Activated B cell treated with CpG ODN at 0.5 μM for 24 hours (primary cell): ENCODE measurements at regions not wholly inside any gene's neighbourhood (a gene's known extent, or its start where the extent isn't known, plus 50 kb on each side); places are given as distances from the start of the nearest gene placed in this dataset.
"Not testable (repeated sequence)": the region's sequence is repeated elsewhere in the genome, so short reads cannot be mapped to it uniquely, and the experiment has no call there.

ENCODE experiments used
- ATAC-seq: fragments of 200-7000 bp; cut with Tn5 transposase; one replicate; pipeline ENCODE4 v1.10.0; 2021; ENCODE audit warnings: low read depth, mild to moderate bottlenecking, moderate library complexity
- CTCF ChIA-PET: fragments of 350-600 bp; sonication (Branson Sonifier 250); formaldehyde crosslinking; loops from one replicate; lab custom pipeline; 2021; ENCODE audit warnings: antibody characterized with exemption; lab: Charles Lee
- POLR2A ChIA-PET: fragments of 350-600 bp; sonication (Branson Sonifier 250); formaldehyde crosslinking; loops from one replicate; lab custom pipeline; 2021; ENCODE audit warnings: antibody characterized with exemption; lab: Charles Lee
- DNase-seq: peaks from one replicate; pipeline ENCODE4 v3.0.0; 2022
- H3K27ac Mint-ChIP-seq: one replicate; pipeline ENCODE4 v1.8.0; 2020; ENCODE audit warnings: mixed read lengths
- H3K27me3 Mint-ChIP-seq: one replicate; pipeline ENCODE4 v1.8.0; 2021; ENCODE audit warnings: mixed read lengths
- H3K36me3 Mint-ChIP-seq: one replicate; pipeline ENCODE4 v1.8.0; 2021; ENCODE audit warnings: low read depth, mixed read lengths
- H3K4me1 Mint-ChIP-seq: one replicate; pipeline ENCODE4 v1.8.0; 2021; ENCODE audit warnings: mixed read lengths
- H3K4me3 Mint-ChIP-seq: one replicate; pipeline ENCODE4 v1.8.0; 2020; ENCODE audit warnings: mild to moderate bottlenecking, mixed read lengths
- H3K9me3 Mint-ChIP-seq: one replicate; pipeline ENCODE4 v1.8.0; 2020; ENCODE audit warnings: mixed read lengths
- intact Hi-C: fragments of 100-400 bp; cut with micrococcal nuclease; formaldehyde crosslinking; loops from one replicate; pipeline ENCODE4 v1.15.1; 2024
- TF ChIP-seq, protein P1 (sequence below): fragments of 200-600 bp; IDR thresholded peaks from one replicate; pipeline ENCODE4 v1.8.0; 2022; ENCODE audit warnings: antibody characterized with exemption, mild to moderate bottlenecking

GRCh38 chrX:84858771-84859170 is 144.9 kb upstream of the APOOL start:
- H3K9me3 Mint-ChIP-seq, POLR2A ChIA-PET, H3K27me3 Mint-ChIP-seq, ATAC-seq, CTCF ChIA-PET, H3K4me3 Mint-ChIP-seq, DNase-seq, intact Hi-C loops, H3K27ac Mint-ChIP-seq, H3K36me3 Mint-ChIP-seq, H3K4me1 Mint-ChIP-seq: not testable (repeated sequence)

- no peak overlapping the region for H3K4me3 Mint-ChIP-seq
- ChIA-PET CTCF (no interaction called here), POLR2A (no interaction called here)
- no peaks in the 10 kb centered on the region for H3K4me1 Mint-ChIP-seq
- H3K27me3 Mint-ChIP-seq = no peaks in the 10 kb centered on the region
- no peak for ATAC-seq
- H3K36me3 Mint-ChIP-seq = no peaks in the 10 kb centered on the region
- no peak for DNase-seq
- intact Hi-C loops = no loop called here
- no peaks in the 10 kb centered on the region for H3K9me3 Mint-ChIP-seq
- no peak overlapping the region for H3K27ac Mint-ChIP-seq
- TF ChIP-seq, protein P1, sequence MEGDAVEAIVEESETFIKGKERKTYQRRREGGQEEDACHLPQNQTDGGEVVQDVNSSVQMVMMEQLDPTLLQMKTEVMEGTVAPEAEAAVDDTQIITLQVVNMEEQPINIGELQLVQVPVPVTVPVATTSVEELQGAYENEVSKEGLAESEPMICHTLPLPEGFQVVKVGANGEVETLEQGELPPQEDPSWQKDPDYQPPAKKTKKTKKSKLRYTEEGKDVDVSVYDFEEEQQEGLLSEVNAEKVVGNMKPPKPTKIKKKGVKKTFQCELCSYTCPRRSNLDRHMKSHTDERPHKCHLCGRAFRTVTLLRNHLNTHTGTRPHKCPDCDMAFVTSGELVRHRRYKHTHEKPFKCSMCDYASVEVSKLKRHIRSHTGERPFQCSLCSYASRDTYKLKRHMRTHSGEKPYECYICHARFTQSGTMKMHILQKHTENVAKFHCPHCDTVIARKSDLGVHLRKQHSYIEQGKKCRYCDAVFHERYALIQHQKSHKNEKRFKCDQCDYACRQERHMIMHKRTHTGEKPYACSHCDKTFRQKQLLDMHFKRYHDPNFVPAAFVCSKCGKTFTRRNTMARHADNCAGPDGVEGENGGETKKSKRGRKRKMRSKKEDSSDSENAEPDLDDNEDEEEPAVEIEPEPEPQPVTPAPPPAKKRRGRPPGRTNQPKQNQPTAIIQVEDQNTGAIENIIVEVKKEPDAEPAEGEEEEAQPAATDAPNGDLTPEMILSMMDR = no peak
These were observed 138.6 kb upstream of the APOOL start for GRCh38 chrX:84865113-84865512.

GRCh38 chrX:84870281-84870680 is 133.4 kb upstream of the APOOL start:
- H3K4me3 Mint-ChIP-seq, POLR2A ChIA-PET, CTCF ChIA-PET, H3K36me3 Mint-ChIP-seq, H3K27me3 Mint-ChIP-seq, H3K4me1 Mint-ChIP-seq, H3K27ac Mint-ChIP-seq, H3K9me3 Mint-ChIP-seq, ATAC-seq, DNase-seq, intact Hi-C loops: not testable (repeated sequence)

DNA sequence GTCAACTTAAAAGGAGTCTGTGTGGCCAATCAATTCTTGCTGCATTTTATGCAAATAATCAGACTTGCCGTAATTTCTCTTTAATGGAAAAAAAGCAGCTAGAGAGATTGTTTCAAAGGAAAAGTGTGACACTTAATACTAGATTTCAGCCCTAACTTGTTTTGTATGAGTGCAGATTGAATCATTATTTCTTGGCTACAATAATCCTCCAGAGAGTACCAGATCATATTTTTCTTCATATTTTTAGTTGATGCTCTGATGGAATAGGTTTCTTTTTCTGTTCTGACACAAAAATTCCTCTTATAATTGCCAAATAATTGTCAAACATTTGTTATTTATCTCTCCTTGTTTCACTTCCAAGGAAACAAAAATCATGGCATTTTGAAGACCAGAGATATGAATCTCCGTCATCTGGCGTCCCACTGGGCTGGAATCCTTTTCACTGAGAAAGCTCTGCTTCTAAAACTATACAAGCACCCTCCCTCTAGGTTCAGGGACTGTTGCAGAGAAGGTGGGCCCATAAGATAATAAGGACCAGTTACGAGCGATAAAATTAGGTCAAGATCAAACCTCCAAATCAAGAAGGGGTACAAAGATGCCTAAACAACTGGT is 131.4 kb upstream of the APOOL start:
- H3K27me3 Mint-ChIP-seq, H3K4me3 Mint-ChIP-seq, DNase-seq, H3K27ac Mint-ChIP-seq, intact Hi-C loops, H3K9me3 Mint-ChIP-seq, POLR2A ChIA-PET, H3K4me1 Mint-ChIP-seq, ATAC-seq, H3K36me3 Mint-ChIP-seq, CTCF ChIA-PET: not testable (repeated sequence)

GRCh38 chrX:84873176-84873575 is 130.5 kb upstream of the APOOL start:
- ATAC-seq = no peak
- intact Hi-C loops = no loop called here
- Mint-ChIP-seq H3K4me3 (no peak overlapping the region), H3K27me3 (no peaks in the 10 kb centered on the region), H3K36me3 (no peaks in the 10 kb centered on the region), H3K9me3 (no peaks in the 10 kb centered on the region), H3K27ac (no peak overlapping the region), H3K4me1 (no peaks in the 10 kb centered on the region)
- CTCF ChIA-PET = no interaction called here
- no peak for DNase-seq
- TF ChIP-seq, protein P1 = no peak
- POLR2A ChIA-PET = no interaction called here

- H3K9me3 Mint-ChIP-seq = no peaks in the 10 kb centered on the region
- POLR2A ChIA-PET = no interaction called here
- H3K36me3 Mint-ChIP-seq = no peaks in the 10 kb centered on the region
These were observed 126.8 kb upstream of the APOOL start for GRCh38 chrX:84876876-84877275.

More at GRCh38 chrX:84876876-84877275, 126.8 kb upstream of the APOOL start:
- intact Hi-C loops = no loop called here
- no peak overlapping the region for H3K4me3 Mint-ChIP-seq
- TF ChIP-seq, protein P1 = no peak
- CTCF ChIA-PET = no interaction called here
- no peaks in the 10 kb centered on the region for H3K4me1 Mint-ChIP-seq
- no peak overlapping the region for H3K27ac Mint-ChIP-seq
- ATAC-seq (no peak), DNase-seq (no peak)
- H3K27me3 Mint-ChIP-seq = no peaks in the 10 kb centered on the region
